ENCODE measurements at regions not wholly inside any gene's neighbourhood (a gene's known extent, or its start where the extent isn't known, plus 50 kb on each side); places are given as distances from the start of the nearest gene placed in this dataset.

GRCh38 chr17:63268827-63269226 lies 177.3 kb downstream of the CYB561 start:
- TF ChIP-seq EZH2phosphoT487 (IDR thresholded peaks at IDR 0.05; ENCODE audit: borderline replicate concordance) (no peak), CTCF (conservative IDR thresholded peaks at IDR 0.05; ENCODE audit: low read length) (no peak)
